GM04503 (cell line): ENCODE measurements at regions not wholly inside any gene's neighbourhood (a gene's known extent, or its start where the extent isn't known, plus 50 kb on each side); places are given as distances from the start of the nearest gene placed in this dataset.
"Not testable (repeated sequence)": the region's sequence is repeated elsewhere in the genome, so short reads cannot be mapped to it uniquely, and the experiment has no call there.

Source experiments
- DNase-seq: peaks from one replicate; pipeline ENCODE4 v3.0.0-alpha.2; 2012; ENCODE audit warnings: low read depth

GRCh38 chr3:170705131-170705530 is 119.3 kb upstream of the SLC7A14 start:
- no peak for DNase-seq

GRCh38 chr3:170703121-170703588 is 117.3 kb upstream of the SLC7A14 start:
- DNase-seq = peak; percentile 77

- no peak for DNase-seq
Measured at GRCh38 chr3:170701696-170702678, 116.1 kb upstream of the SLC7A14 start.

GRCh38 chr3:170700054-170700404 is 114.2 kb upstream of the SLC7A14 start:
- no peak for DNase-seq

- no peak for DNase-seq
Measured at GRCh38 chr3:170699158-170700053, 113.5 kb upstream of the SLC7A14 start.

GRCh38 chr3:170697908-170698307 is 112.0 kb upstream of the SLC7A14 start:
- DNase-seq = no peak

GRCh38 chr3:170697131-170697530 is 111.3 kb upstream of the SLC7A14 start:
- no peak for DNase-seq

GRCh38 chr3:170695486-170696064 is 109.7 kb upstream of the SLC7A14 start:
- no peak for DNase-seq

GRCh38 chr3:170692720-170693119 is 106.8 kb upstream of the SLC7A14 start:
- DNase-seq = no peak

GRCh38 chr3:170690661-170690981 is 104.7 kb upstream of the SLC7A14 start:
- no peak for DNase-seq

- DNase-seq = no peak
Measured at GRCh38 chr3:170689893-170690660, 104.2 kb upstream of the SLC7A14 start.

- peak; percentile 88 for DNase-seq
Measured at GRCh38 chr3:170689296-170689829, 103.5 kb upstream of the SLC7A14 start.

GRCh38 chr3:170688222-170688621 is 102.3 kb upstream of the SLC7A14 start:
- DNase-seq = not testable (repeated sequence)

- DNase-seq = no peak
Measured at GRCh38 chr3:170680593-170680992, 94.7 kb upstream of the SLC7A14 start.

- no peak for DNase-seq
Measured at GRCh38 chr3:170679190-170679589, 93.3 kb upstream of the SLC7A14 start.

- no peak for DNase-seq
Measured at GRCh38 chr3:170670504-170670903, 84.6 kb upstream of the SLC7A14 start.

GRCh38 chr3:170662986-170663385 is 77.1 kb upstream of the SLC7A14 start:
- not testable (repeated sequence) for DNase-seq

- no peak for DNase-seq
Measured at GRCh38 chr3:170660139-170660538, 74.3 kb upstream of the SLC7A14 start.

GRCh38 chr3:170657312-170657711 is 71.4 kb upstream of the SLC7A14 start:
- no peak for DNase-seq

GRCh38 chr3:170656284-170656683 is 70.4 kb upstream of the SLC7A14 start:
- DNase-seq = no peak

- no peak for DNase-seq
Measured at GRCh38 chr3:170653801-170654200, 67.9 kb upstream of the SLC7A14 start.
